ENCODE measurements at regions not wholly inside any gene's neighbourhood (a gene's known extent, or its start where the extent isn't known, plus 50 kb on each side); places are given as distances from the start of the nearest gene placed in this dataset.

GRCh38 chr6:95364016-95364604 is 213.2 kb upstream of the MANEA start:
- TF ChIP-seq CTCF (IDR thresholded peaks at IDR 0.05) (peak in 1 of 3 experiments; percentile 38), POLR2A (IDR thresholded peaks at IDR 0.05) (no peak)

Data from testis (tissue), 2 donors.